A673 (cell line): ENCODE measurements at regions not wholly inside any gene's neighbourhood (a gene's known extent, or its start where the extent isn't known, plus 50 kb on each side); places are given as distances from the start of the nearest gene placed in this dataset.

Source experiments
- BruUV-seq: library from RNA; stranded (reverse); fragments of 400-500 nt; replicated peaks from 2 replicates; lab custom pipeline; 2021; lab: Mats Ljungman, UMichigan
- CTCF ChIA-PET: fragments of 300-600 bp; sonication (Branson Sonifier 250); formaldehyde crosslinking; loops from one replicate; lab custom pipeline; 2022; ENCODE audit warnings: antibody characterized with exemption; lab: Charles Lee
- POLR2A ChIA-PET: fragments of 300-600 bp; sonication (Branson Sonifier 250); formaldehyde crosslinking; loops from one replicate; lab custom pipeline; 2022; ENCODE audit warnings: antibody characterized with exemption; ENCODE audit not compliant: low non-redundant PET; lab: Charles Lee
- DNase-seq: peaks from one replicate; pipeline ENCODE4 v3.0.0-alpha.2; 2015; ENCODE audit warnings: low spot score
- H3K27ac ChIP-seq: fragments of 200-600 bp; sonication (generic); 2 replicates; pipeline ENCODE4 v1.5.1; 2016; ENCODE audit warnings: mixed run types, low read depth, mild to moderate bottlenecking, mixed read lengths, antibody characterized with exemption, low read length; ENCODE audit not compliant: poor library complexity, severe bottlenecking
- H3K27me3 ChIP-seq: fragments of 200-600 bp; sonication (generic); replicated peaks from 2 replicates; pipeline ENCODE4 v1.6.1; 2017; ENCODE audit warnings: mixed run types, low read depth, mild to moderate bottlenecking, mixed read lengths, antibody characterized with exemption, low read length; ENCODE audit not compliant: insufficient read depth, poor library complexity
- H3K36me3 ChIP-seq: fragments of 200-600 bp; sonication (generic); 2 replicates; pipeline ENCODE4 v1.6.1; 2016; ENCODE audit warnings: mixed run types, mild to moderate bottlenecking, mixed read lengths, antibody characterized with exemption, low read length; ENCODE audit not compliant: insufficient read depth, poor library complexity, severe bottlenecking
- H3K4me1 ChIP-seq: fragments of 200-600 bp; sonication (generic); 2 replicates; pipeline ENCODE4 v1.6.1; 2017; ENCODE audit warnings: mixed run types, mild to moderate bottlenecking, mixed read lengths, antibody characterized with exemption, low read length; ENCODE audit not compliant: insufficient read depth, poor library complexity, severe bottlenecking
- H3K4me3 ChIP-seq: fragments of 200-600 bp; sonication (generic); 2 replicates; pipeline ENCODE4 v1.5.1; 2016; ENCODE audit warnings: low read depth, mixed run types, mild to moderate bottlenecking, mixed read lengths, low read length; ENCODE audit not compliant: poor library complexity, severe bottlenecking
- H3K9me3 ChIP-seq: fragments of 200-600 bp; sonication (generic); 2 replicates; pipeline ENCODE4 v1.6.1; 2016; ENCODE audit warnings: mixed run types, low read depth, mild to moderate bottlenecking, mixed read lengths, antibody characterized with exemption, low read length; ENCODE audit not compliant: poor library complexity, severe bottlenecking
- CTCF ChIP-seq: fragments of 300-800, 200-600 bp; sonication (generic); conservative IDR thresholded peaks from 2 replicates; pipeline ENCODE4 v1.5.1; 2017; ENCODE audit warnings: low read depth, mild to moderate bottlenecking, antibody characterized with exemption, low read length, moderate library complexity, mixed read lengths
- EZH2 ChIP-seq: fragments of 200-600 bp; sonication (generic); IDR thresholded peaks from 2 replicates; pipeline ENCODE4 v1.6.1; 2017; ENCODE audit warnings: borderline replicate concordance, low read depth, mild to moderate bottlenecking, mixed read lengths, antibody characterized with exemption, low read length; ENCODE audit not compliant: poor library complexity, severe bottlenecking
- intact Hi-C: fragments of 100-400 bp; cut with micrococcal nuclease; formaldehyde crosslinking; loops from one replicate; pipeline ENCODE4 v1.10.0; 2022; ENCODE audit not compliant: unreplicated experiment

GRCh38 chr17:11140043-11140442 is 101.0 kb upstream of the SHISA6 start:
- H3K9me3 ChIP-seq, result no peaks in the 10 kb centered on the region
- intact Hi-C loops, result loop anchor here (5.0 to 10.0 kb wide), 2 partner anchors 395 to 797 kb away; no protein-coding TSS in a partner anchor
- BruUV-seq, result no TSS peak
- no peaks in the 10 kb centered on the region for H3K27me3 ChIP-seq
- CTCF ChIA-PET, result no interaction called here
- H3K4me1 ChIP-seq, result peaks cover 9% of the 10 kb centered on the region
- H3K4me3 ChIP-seq, result no peak overlapping the region
- POLR2A ChIA-PET, result no interaction called here
- DNase-seq, result peak; percentile 72
- no peaks in the 10 kb centered on the region for H3K36me3 ChIP-seq
- H3K27ac ChIP-seq, result no peak overlapping the region
- TF ChIP-seq CTCF, result no peak
- TF ChIP-seq EZH2, result no peak

GRCh38 chr17:11138023-11138422 is 103.0 kb upstream of the SHISA6 start:
- no peak for DNase-seq
- TF ChIP-seq CTCF (no peak), EZH2 (no peak)
- ChIA-PET POLR2A (no interaction called here), CTCF (no interaction called here)
- Histone ChIP-seq H3K27me3 (no peaks in the 10 kb centered on the region), H3K4me1 (peaks cover 9% of the 10 kb centered on the region), H3K9me3 (no peaks in the 10 kb centered on the region), H3K4me3 (no peak overlapping the region), H3K27ac (no peak overlapping the region), H3K36me3 (no peaks in the 10 kb centered on the region)
- intact Hi-C loops, result no loop called here
- no TSS peak for BruUV-seq

- no peak for TF ChIP-seq CTCF
- TF ChIP-seq EZH2, result no peak
- no TSS peak for BruUV-seq
- Histone ChIP-seq H3K9me3 (no peaks in the 10 kb centered on the region), H3K36me3 (no peaks in the 10 kb centered on the region), H3K27me3 (no peaks in the 10 kb centered on the region), H3K4me3 (no peak overlapping the region), H3K27ac (no peak overlapping the region), H3K4me1 (peaks cover 9% of the 10 kb centered on the region)
- ChIA-PET POLR2A (no interaction called here), CTCF (no interaction called here)
- DNase-seq, result no peak
- intact Hi-C loops, result no loop called here
These were observed 105.2 kb upstream of the SHISA6 start for GRCh38 chr17:11135819-11136218.
